Liver (tissue), 8 donors: ENCODE measurements at regions not wholly inside any gene's neighbourhood (a gene's known extent, or its start where the extent isn't known, plus 50 kb on each side); places are given as distances from the start of the nearest gene placed in this dataset.

Source experiments
- DNase-seq: peaks from one replicate; pipeline ENCODE4 v3.0.0-alpha.2; 2017; ENCODE audit warnings: low spot score
- H3K27ac ChIP-seq, 2 donors: one replicate each; pipeline ENCODE4 v1.7.0; 2013; ENCODE audit warnings: inconsistent platforms in 2 of 2, low read length in 2 of 2, control low read depth in 1 of 2, low read depth in 1 of 2, mild to moderate bottlenecking in 1 of 2
- H3K27me3 ChIP-seq, 4 donors: one replicate each; pipeline versions ENCODE4 v1.6.1 to v1.7.0; 2013; ENCODE audit warnings: low read length in 3 of 4, inconsistent platforms in 1 of 4, mild to moderate bottlenecking in 1 of 4, moderate library complexity in 1 of 4; ENCODE audit not compliant: control insufficient read depth in 4 of 4, insufficient read depth in 4 of 4
- H3K36me3 ChIP-seq, 4 donors: one replicate each; pipeline versions ENCODE4 v1.6.1 to v1.7.0; 2013; ENCODE audit warnings: low read length in 3 of 4, mild to moderate bottlenecking in 3 of 4, low read depth in 1 of 4, moderate library complexity in 1 of 4; ENCODE audit not compliant: control insufficient read depth in 4 of 4, insufficient read depth in 3 of 4
- H3K4me1 ChIP-seq, 4 donors: one replicate each; pipeline versions ENCODE4 v1.6.1 to v1.7.0; 2013; ENCODE audit warnings: low read length in 3 of 4, mild to moderate bottlenecking in 3 of 4, moderate library complexity in 1 of 4; ENCODE audit not compliant: control insufficient read depth in 4 of 4, insufficient read depth in 4 of 4
- H3K4me3 ChIP-seq, 3 donors: one replicate each; pipeline versions ENCODE4 v1.6.1 to v1.7.0; 2013; ENCODE audit warnings: low read length in 3 of 3, control low read depth in 1 of 3, low read depth in 1 of 3, mild to moderate bottlenecking in 1 of 3
- H3K9ac ChIP-seq, 2 donors: one replicate each; pipeline ENCODE4 v1.7.0; 2013; ENCODE audit warnings: low read length in 2 of 2, mild to moderate bottlenecking in 2 of 2, moderate library complexity in 2 of 2, control low read depth in 1 of 2, low read depth in 1 of 2
- H3K9me3 ChIP-seq, 4 donors: one replicate each; pipeline versions ENCODE4 v1.6.1 to v1.7.0; 2013; ENCODE audit warnings: low read length in 3 of 4; ENCODE audit not compliant: control insufficient read depth in 4 of 4
- CTCF ChIP-seq: fragments of 150-350 bp; IDR thresholded peaks from 2 replicates; pipeline ENCODE4 v1.5.1; 2017; ENCODE audit warnings: improper control_type of control experiment, low read depth, low read length; ENCODE audit not compliant: missing input control
- EGR1 ChIP-seq, 2 donors: IDR thresholded peaks; 2 replicates each; pipeline ENCODE4 v1.6.1; 2016 to 2018; ENCODE audit warnings: antibody characterized with exemption in 2 of 2, low read depth in 2 of 2
- FOXA1 ChIP-seq: IDR thresholded peaks from 2 replicates; pipeline ENCODE4 v1.6.1; 2016; ENCODE audit warnings: antibody characterized with exemption
- FOXA2 ChIP-seq: IDR thresholded peaks from 2 replicates; pipeline ENCODE4 v1.6.1; 2016; ENCODE audit warnings: antibody characterized with exemption
- GABPA ChIP-seq, 2 donors: IDR thresholded peaks in 1 of 2; conservative IDR thresholded peaks in 1 of 2; 2 replicates each; pipeline ENCODE4 v1.6.1; 2016; ENCODE audit warnings: antibody characterized with exemption in 2 of 2, mild to moderate bottlenecking in 1 of 2, moderate library complexity in 1 of 2
- HNF4A ChIP-seq, 2 donors: conservative IDR thresholded peaks; 2 replicates each; pipeline ENCODE4 v1.6.1; 2016; ENCODE audit warnings: antibody characterized with exemption in 2 of 2, mild to moderate bottlenecking in 2 of 2
- HNF4G ChIP-seq: IDR thresholded peaks from 2 replicates; pipeline ENCODE4 v1.6.1; 2016; ENCODE audit warnings: antibody characterized with exemption
- JUND ChIP-seq, 2 donors: IDR thresholded peaks; 2 replicates each; pipeline ENCODE4 v1.6.1; 2016; ENCODE audit warnings: antibody characterized with exemption in 2 of 2
- MAX ChIP-seq: IDR thresholded peaks from 2 replicates; pipeline ENCODE4 v1.6.1; 2016; ENCODE audit warnings: antibody characterized with exemption
- NR2F2 ChIP-seq: IDR thresholded peaks from 2 replicates; pipeline ENCODE4 v1.6.1; 2016; ENCODE audit warnings: antibody characterized with exemption
- RAD21 ChIP-seq, 2 donors: IDR thresholded peaks; 2 replicates each; pipeline ENCODE4 v1.6.1; 2016; ENCODE audit warnings: antibody characterized with exemption in 2 of 2, mild to moderate bottlenecking in 2 of 2
- REST ChIP-seq: IDR thresholded peaks from 2 replicates; pipeline ENCODE4 v1.6.1; 2016; ENCODE audit warnings: antibody characterized with exemption, mild to moderate bottlenecking
- RXRA ChIP-seq, 2 donors: IDR thresholded peaks; 2 replicates each; pipeline ENCODE4 v1.6.1; 2017 to 2018; ENCODE audit warnings: antibody characterized with exemption in 2 of 2, mild to moderate bottlenecking in 1 of 2
- SP1 ChIP-seq: IDR thresholded peaks from 2 replicates; pipeline ENCODE4 v1.6.1; 2018; ENCODE audit warnings: antibody characterized with exemption, mild to moderate bottlenecking
- TAF1 ChIP-seq: conservative IDR thresholded peaks from 2 replicates; pipeline ENCODE4 v1.6.1; 2016; ENCODE audit warnings: antibody characterized with exemption, mild to moderate bottlenecking
- YY1 ChIP-seq: IDR thresholded peaks from 2 replicates; pipeline ENCODE4 v1.6.1; 2016; ENCODE audit warnings: antibody characterized with exemption, mild to moderate bottlenecking
- WGBS: extraction: QIAGEN DNeasy Blood & Tissue Kit; methylation state at CpG from one replicate; pipeline ENCODE4 v1.1.7; 2013; 5-methylcytosine and 5-hydroxymethylcytosine counted together
- TF ChIP-seq, protein P1 (sequence below): IDR thresholded peaks from 2 replicates; pipeline ENCODE4 v1.6.1; 2016; ENCODE audit warnings: antibody characterized with exemption
- TF ChIP-seq, protein P2 (sequence below): IDR thresholded peaks from 2 replicates; pipeline ENCODE4 v1.6.1; 2016; ENCODE audit warnings: antibody characterized with exemption
- donor health status: healthy.
- donor health status: healthy.
- donor health status: healthy.
- donor health status: healthy.
- donor health status: healthy.

DNA sequence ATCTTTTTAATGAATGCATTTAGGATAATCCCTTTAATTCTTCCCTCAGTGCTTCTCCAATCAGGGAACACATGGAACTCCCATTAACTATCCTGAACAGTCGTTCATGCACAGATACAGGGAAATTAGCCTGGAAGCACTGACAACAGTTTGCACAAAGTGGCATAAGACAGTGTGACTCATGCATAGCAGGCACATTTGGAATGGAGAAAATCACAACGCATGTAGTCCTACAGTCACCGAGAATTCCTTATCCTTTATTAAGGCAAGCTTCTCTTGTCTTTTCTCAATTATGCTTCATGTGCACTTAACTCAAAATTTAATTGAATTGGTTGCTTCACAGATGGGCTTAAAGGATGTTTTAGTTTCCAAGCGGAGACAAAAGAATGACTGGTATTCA lies 155.0 kb upstream of the CRBN start:
- H3K27ac ChIP-seq, result no peak overlapping the region
- H3K27me3 ChIP-seq, result no peaks in the 10 kb centered on the region
- H3K4me3 ChIP-seq, result no peak overlapping the region
- WGBS, result 78% methylated on average over 4 of the region's 4 CpGs
- no peaks in the 10 kb centered on the region for H3K4me1 ChIP-seq
- no peak for DNase-seq
- H3K9me3 ChIP-seq, result no peaks in the 10 kb centered on the region
- H3K36me3 ChIP-seq, result no peaks in the 10 kb centered on the region
- no peak overlapping the region for H3K9ac ChIP-seq
- TF ChIP-seq FOXA1 (no peak), NR2F2 (no peak), YY1 (no peak), JUND (IDR thresholded peaks at IDR 0.05) (no peak), RAD21 (IDR thresholded peaks at IDR 0.05) (no peak), RXRA (IDR thresholded peaks at IDR 0.05) (no peak), TAF1 (no peak), FOXA2 (no peak), HNF4G (no peak), MAX (no peak), EGR1 (IDR thresholded peaks at IDR 0.05; ENCODE audit: low read depth in 2 of 2) (no peak), REST (no peak), HNF4A (conservative IDR thresholded peaks at IDR 0.05) (no peak), SP1 (no peak), CTCF (no peak), GABPA (IDR thresholded peaks at IDR 0.05 in 1 of 2, conservative IDR thresholded peaks at IDR 0.05 in 1 of 2) (no peak)
- TF ChIP-seq, protein P1, sequence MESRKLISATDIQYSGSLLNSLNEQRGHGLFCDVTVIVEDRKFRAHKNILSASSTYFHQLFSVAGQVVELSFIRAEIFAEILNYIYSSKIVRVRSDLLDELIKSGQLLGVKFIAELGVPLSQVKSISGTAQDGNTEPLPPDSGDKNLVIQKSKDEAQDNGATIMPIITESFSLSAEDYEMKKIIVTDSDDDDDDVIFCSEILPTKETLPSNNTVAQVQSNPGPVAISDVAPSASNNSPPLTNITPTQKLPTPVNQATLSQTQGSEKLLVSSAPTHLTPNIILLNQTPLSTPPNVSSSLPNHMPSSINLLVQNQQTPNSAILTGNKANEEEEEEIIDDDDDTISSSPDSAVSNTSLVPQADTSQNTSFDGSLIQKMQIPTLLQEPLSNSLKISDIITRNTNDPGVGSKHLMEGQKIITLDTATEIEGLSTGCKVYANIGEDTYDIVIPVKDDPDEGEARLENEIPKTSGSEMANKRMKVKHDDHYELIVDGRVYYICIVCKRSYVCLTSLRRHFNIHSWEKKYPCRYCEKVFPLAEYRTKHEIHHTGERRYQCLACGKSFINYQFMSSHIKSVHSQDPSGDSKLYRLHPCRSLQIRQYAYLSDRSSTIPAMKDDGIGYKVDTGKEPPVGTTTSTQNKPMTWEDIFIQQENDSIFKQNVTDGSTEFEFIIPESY, result no peak
- TF ChIP-seq, protein P2, sequence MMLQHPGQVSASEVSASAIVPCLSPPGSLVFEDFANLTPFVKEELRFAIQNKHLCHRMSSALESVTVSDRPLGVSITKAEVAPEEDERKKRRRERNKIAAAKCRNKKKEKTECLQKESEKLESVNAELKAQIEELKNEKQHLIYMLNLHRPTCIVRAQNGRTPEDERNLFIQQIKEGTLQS, result no peak
